Fibroblast of mammary gland (primary cell): ENCODE measurements at regions not wholly inside any gene's neighbourhood (a gene's known extent, or its start where the extent isn't known, plus 50 kb on each side); places are given as distances from the start of the nearest gene placed in this dataset.

Experiments
- DNase-seq: peaks from one replicate; pipeline ENCODE4 v3.0.0-alpha.2; 2010; ENCODE audit warnings: low read depth
- H3K4me3 ChIP-seq: 2 replicates; pipeline ENCODE4 v1.5.1; 2011; ENCODE audit warnings: low read depth, mild to moderate bottlenecking, low read length, moderate library complexity; ENCODE audit not compliant: control insufficient read depth
- CTCF ChIP-seq: conservative IDR thresholded peaks from 2 replicates; pipeline ENCODE4 v1.5.1; 2011; ENCODE audit warnings: low read depth, low read length, inconsistent platforms; ENCODE audit not compliant: control insufficient read depth, insufficient read depth

GRCh38 chr2:200736646-200737274, 75.0 kb upstream of the BZW1 start:
- TF ChIP-seq CTCF = no peak
- H3K4me3 ChIP-seq = no peak overlapping the region
- DNase-seq = no peak

- no peak for TF ChIP-seq CTCF
- no peak for DNase-seq
- H3K4me3 ChIP-seq = no peak overlapping the region
Observed at GRCh38 chr2:200737585-200737984, 74.1 kb upstream of the BZW1 start.

- no peak for TF ChIP-seq CTCF
- no peak overlapping the region for H3K4me3 ChIP-seq
- DNase-seq = no peak
Observed at GRCh38 chr2:200738590-200738989, 73.1 kb upstream of the BZW1 start.

- no peak for DNase-seq
- TF ChIP-seq CTCF = no peak
- no peak overlapping the region for H3K4me3 ChIP-seq
Observed at GRCh38 chr2:200740907-200741306, 70.8 kb upstream of the BZW1 start.

- no peak for TF ChIP-seq CTCF
- no peak for DNase-seq
- no peak overlapping the region for H3K4me3 ChIP-seq
Observed at GRCh38 chr2:200741468-200742202, 70.1 kb upstream of the BZW1 start.

GRCh38 chr2:200742426-200742825, 69.3 kb upstream of the BZW1 start:
- no peak overlapping the region for H3K4me3 ChIP-seq
- DNase-seq = peak; percentile 74
- TF ChIP-seq CTCF = no peak
